Caco-2 (cell line): ENCODE measurements at regions not wholly inside any gene's neighbourhood (a gene's known extent, or its start where the extent isn't known, plus 50 kb on each side); places are given as distances from the start of the nearest gene placed in this dataset.

Source experiments
- BruUV-seq: library from RNA; stranded (reverse); fragments of 400-500 nt; replicated peaks from 2 replicates; lab custom pipeline; 2021; lab: Mats Ljungman, UMichigan
- CTCF ChIA-PET: fragments of 300-600 bp; sonication (Branson Sonifier 250); formaldehyde crosslinking; loops from one replicate; lab custom pipeline; 2022; ENCODE audit warnings: antibody characterized with exemption; lab: Charles Lee
- POLR2A ChIA-PET: fragments of 300-600 bp; sonication (Branson Sonifier 250); formaldehyde crosslinking; loops from one replicate; lab custom pipeline; 2022; ENCODE audit warnings: antibody characterized with exemption; lab: Charles Lee
- DNase-seq, 2 experiments: peaks; one replicate each; pipeline versions ENCODE4 v3.0.0 to v3.0.0-alpha.2; 2020 to 2022
- H3K27me3 ChIP-seq: replicated peaks from 2 replicates; pipeline ENCODE4 v1.6.0; 2011; ENCODE audit warnings: low read length; ENCODE audit not compliant: control insufficient read depth, insufficient read depth
- H3K36me3 ChIP-seq: 2 replicates; pipeline ENCODE4 v1.5.1; 2011; ENCODE audit warnings: low read length; ENCODE audit not compliant: control insufficient read depth, insufficient read depth
- H3K4me1 ChIP-seq: fragments of 250-450 bp; sonication (Bioruptor Pico); 2 replicates; pipeline ENCODE4 v1.5.1; 2020; ENCODE audit warnings: mild to moderate bottlenecking
- H3K4me3 ChIP-seq: 2 replicates; pipeline ENCODE4 v1.5.1; 2011; ENCODE audit warnings: low read depth, mild to moderate bottlenecking, control low read depth, low read length
- H3K9me3 ChIP-seq: fragments of 250-450 bp; sonication (Bioruptor Pico); 2 replicates; pipeline ENCODE4 v1.5.1; 2020; ENCODE audit warnings: mild to moderate bottlenecking, moderate library complexity
- H3K27ac Mint-ChIP-seq: one replicate; pipeline ENCODE4 v1.8.0; 2022; ENCODE audit warnings: mixed read lengths; ENCODE audit not compliant: unreplicated experiment
- H3K27me3 Mint-ChIP-seq: one replicate; pipeline ENCODE4 v1.8.0; 2022; ENCODE audit warnings: mixed read lengths; ENCODE audit not compliant: insufficient read depth, unreplicated experiment
- H3K36me3 Mint-ChIP-seq: one replicate; pipeline ENCODE4 v1.8.0; 2022; ENCODE audit warnings: mild to moderate bottlenecking, mixed read lengths; ENCODE audit not compliant: insufficient read depth, unreplicated experiment
- H3K4me1 Mint-ChIP-seq: one replicate; pipeline ENCODE4 v1.8.0; 2022; ENCODE audit warnings: low read depth, mixed read lengths; ENCODE audit not compliant: unreplicated experiment
- H3K4me3 Mint-ChIP-seq: one replicate; pipeline ENCODE4 v1.8.0; 2022; ENCODE audit warnings: mild to moderate bottlenecking, moderate library complexity, mixed read lengths; ENCODE audit not compliant: unreplicated experiment
- H3K9me3 Mint-ChIP-seq: one replicate; pipeline ENCODE4 v1.8.0; 2022; ENCODE audit warnings: mixed read lengths; ENCODE audit not compliant: unreplicated experiment
- CTCF ChIP-seq, 2 experiments: fragments of 200-600 bp in 1 of 2; IDR thresholded peaks; 1 replicate in 1 of 2; 2 replicates in 1 of 2; pipeline versions ENCODE4 v1.5.1 to v1.8.0; 2011 to 2022; ENCODE audit warnings: antibody characterized with exemption in 1 of 2, control low read depth in 1 of 2, inconsistent platforms in 1 of 2, low read depth in 1 of 2, low read length in 1 of 2, mild to moderate bottlenecking in 1 of 2, moderate library complexity in 1 of 2; ENCODE audit not compliant: insufficient read depth in 1 of 2, severe bottlenecking in 1 of 2, unreplicated experiment in 1 of 2
- intact Hi-C: fragments of 100-400 bp; cut with micrococcal nuclease; formaldehyde crosslinking; loops from one replicate; pipeline ENCODE4 v1.10.0; 2022; ENCODE audit not compliant: unreplicated experiment

DNA sequence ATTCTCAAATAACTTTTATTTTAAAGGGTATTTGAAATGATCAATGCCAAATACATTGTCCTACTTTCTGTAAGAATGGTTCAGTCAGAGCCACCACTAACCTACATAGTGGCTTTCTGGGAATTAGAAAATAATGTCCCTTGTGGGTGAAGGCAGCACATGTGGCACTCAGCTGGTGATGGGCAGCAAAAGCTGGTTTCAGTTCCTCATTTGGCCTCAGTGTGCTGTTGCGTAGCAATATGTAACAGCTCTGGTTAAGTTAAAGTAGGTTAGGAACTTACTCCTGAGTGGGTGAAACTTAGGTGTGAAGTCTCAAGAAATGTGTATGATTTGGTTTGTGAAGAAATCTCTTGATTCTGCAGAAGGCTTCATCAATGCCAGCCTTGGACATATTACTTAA lies 99.6 kb upstream of the SPEF2 start:
- Histone ChIP-seq H3K4me3 (no peak overlapping the region), H3K9me3 (no peaks in the 10 kb centered on the region), H3K4me1 (no peaks in the 10 kb centered on the region), H3K36me3 (no peaks in the 10 kb centered on the region), H3K27me3 (no peaks in the 10 kb centered on the region)
- intact Hi-C loops: no loop called here
- Mint-ChIP-seq H3K4me1 (no peaks in the 10 kb centered on the region), H3K27me3 (peaks cover 9% of the 10 kb centered on the region), H3K9me3 (no peaks in the 10 kb centered on the region), H3K4me3 (no peak overlapping the region), H3K27ac (no peak overlapping the region), H3K36me3 (no peaks in the 10 kb centered on the region)
- no peak for TF ChIP-seq CTCF (IDR thresholded peaks at IDR 0.05; ENCODE audit: insufficient read depth in 1 of 2, low read depth in 1 of 2, low read length in 1 of 2, severe bottlenecking in 1 of 2, unreplicated experiment in 1 of 2)
- no peak for DNase-seq
- ChIA-PET POLR2A (no interaction called here), CTCF (no interaction called here)
- BruUV-seq: no TSS peak

GRCh38 chr5:35516271-35516670 lies 101.4 kb upstream of the SPEF2 start:
- intact Hi-C loops: no loop called here
- POLR2A ChIA-PET: no interaction called here
- CTCF ChIA-PET: no interaction called here
- Histone ChIP-seq H3K4me1 (no peaks in the 10 kb centered on the region), H3K27me3 (no peaks in the 10 kb centered on the region), H3K9me3 (no peaks in the 10 kb centered on the region), H3K36me3 (no peaks in the 10 kb centered on the region), H3K4me3 (no peak overlapping the region)
- no peak for DNase-seq
- Mint-ChIP-seq H3K4me3 (no peak overlapping the region), H3K27ac (no peak overlapping the region), H3K4me1 (no peaks in the 10 kb centered on the region), H3K36me3 (no peaks in the 10 kb centered on the region), H3K9me3 (no peaks in the 10 kb centered on the region), H3K27me3 (peaks cover 9% of the 10 kb centered on the region)
- TF ChIP-seq CTCF (IDR thresholded peaks at IDR 0.05; ENCODE audit: insufficient read depth in 1 of 2, low read depth in 1 of 2, low read length in 1 of 2, severe bottlenecking in 1 of 2, unreplicated experiment in 1 of 2): no peak
- BruUV-seq: no TSS peak

GRCh38 chr5:35513612-35514011 lies 104.1 kb upstream of the SPEF2 start:
- Histone ChIP-seq H3K4me1 (no peaks in the 10 kb centered on the region), H3K27me3 (no peaks in the 10 kb centered on the region), H3K4me3 (no peak overlapping the region), H3K9me3 (no peaks in the 10 kb centered on the region), H3K36me3 (no peaks in the 10 kb centered on the region)
- no peaks in the 10 kb centered on the region for H3K36me3 Mint-ChIP-seq
- no peaks in the 10 kb centered on the region for H3K9me3 Mint-ChIP-seq
- no peak for DNase-seq
- H3K27ac Mint-ChIP-seq: no peak overlapping the region
- no peak overlapping the region for H3K4me3 Mint-ChIP-seq
- intact Hi-C loops: no loop called here
- no peak for TF ChIP-seq CTCF (IDR thresholded peaks at IDR 0.05; ENCODE audit: insufficient read depth in 1 of 2, low read depth in 1 of 2, low read length in 1 of 2, severe bottlenecking in 1 of 2, unreplicated experiment in 1 of 2)
- CTCF ChIA-PET: no interaction called here
- no peaks in the 10 kb centered on the region for H3K27me3 Mint-ChIP-seq
- no TSS peak for BruUV-seq
- H3K4me1 Mint-ChIP-seq: no peaks in the 10 kb centered on the region
- POLR2A ChIA-PET: no interaction called here
